ENCODE measurements at regions not wholly inside any gene's neighbourhood (a gene's known extent, or its start where the extent isn't known, plus 50 kb on each side); places are given as distances from the start of the nearest gene placed in this dataset.

DNA sequence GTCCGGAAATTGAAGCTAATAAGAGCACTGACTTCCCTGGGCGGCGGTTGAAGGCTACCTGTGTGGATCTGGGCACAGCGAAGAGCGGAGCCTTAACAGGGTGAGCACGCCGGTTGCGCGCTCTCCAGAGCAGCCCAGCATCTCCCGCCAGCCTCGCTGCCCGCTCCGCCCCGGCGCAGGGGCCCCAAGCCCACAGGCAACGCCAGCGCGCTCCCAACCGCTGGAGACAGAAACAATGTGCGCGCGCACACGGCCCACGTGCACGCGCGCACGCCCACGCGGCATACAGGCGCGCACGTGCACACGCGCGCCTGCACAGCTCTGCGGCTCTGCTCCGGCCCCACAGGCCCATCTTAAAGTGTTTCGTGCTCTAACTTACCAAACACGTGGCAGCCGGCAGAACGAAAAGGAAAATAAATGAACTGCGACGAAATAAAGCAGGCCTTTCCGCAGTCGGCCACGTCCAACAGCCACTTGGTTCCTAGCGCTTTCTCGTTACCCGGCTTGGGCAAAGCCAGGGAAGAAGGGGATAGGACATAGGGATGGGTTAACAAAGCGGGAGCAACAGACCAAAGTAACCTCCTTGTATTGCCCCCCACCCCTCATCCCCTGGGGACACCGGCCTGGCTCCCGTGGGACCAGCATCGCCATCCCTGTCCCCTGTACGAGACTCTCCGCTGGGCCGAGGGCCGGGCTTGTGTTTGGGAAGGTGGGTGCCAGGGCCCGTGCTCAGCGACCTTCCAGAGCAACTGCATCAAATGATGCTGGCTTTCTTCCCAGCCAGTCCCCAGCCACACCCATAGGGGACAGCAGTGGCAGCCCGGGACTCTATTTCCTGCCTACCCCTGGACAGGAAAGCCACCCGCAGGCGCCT, 203.7 kb downstream of the ABHD5 start:
- Histone ChIP-seq H2BK120ac (ENCODE audit: low read depth, low read length, poor library complexity, severe bottlenecking) (no peak overlapping the region), H3K27ac (ENCODE audit: insufficient read length, low read depth, low read length) (no peak overlapping the region), H3K9me3 (ENCODE audit: control insufficient read depth, low read depth, low read length) (no peaks in the 10 kb centered on the region), H3K79me2 (ENCODE audit: insufficient read depth, low read length) (no peaks in the 10 kb centered on the region), H3T11ph (ENCODE audit: low read length) (no peak overlapping the region), H3K4ac (ENCODE audit: low read depth, low read length) (no peak overlapping the region), H3K4me2 (ENCODE audit: insufficient read depth, insufficient read length, low read length) (peak overlapping the region; percentile 47), H3K4me1 (ENCODE audit: insufficient read depth, low read length) (peaks cover 6% of the 10 kb centered on the region; the same call in 1 of the 2 replicates), H4K20me1 (ENCODE audit: control insufficient read depth, insufficient read depth, insufficient read length) (no peaks in the 10 kb centered on the region), H4K91ac (ENCODE audit: insufficient read length, low read depth, low read length) (no peak overlapping the region), H2BK15ac (ENCODE audit: low read depth, low read length) (no peak overlapping the region), H3K56ac (ENCODE audit: insufficient read length, low read depth, low read length) (no peak overlapping the region), H2BK12ac (ENCODE audit: insufficient read length, low read depth, low read length) (no peak overlapping the region), H3K23me2 (ENCODE audit: insufficient read length, low read depth, low read length, poor library complexity, severe bottlenecking) (peaks cover 5% of the 10 kb centered on the region), H3K14ac (ENCODE audit: insufficient read depth, low read length) (peak overlapping the region; percentile 28), H2BK5ac (ENCODE audit: insufficient read length, low read length) (no peak overlapping the region), H3K23ac (ENCODE audit: insufficient read length, low read depth, low read length) (no peak overlapping the region), H2AFZ (ENCODE audit: low read length) (no peak overlapping the region), H4K8ac (replicated peaks; ENCODE audit: insufficient read length, low read depth, low read length) (no peak overlapping the region), H4K5ac (ENCODE audit: insufficient read length, low read depth, low read length) (no peak overlapping the region), H2AK5ac (ENCODE audit: insufficient read length, low read length) (no peak overlapping the region), H3K79me1 (ENCODE audit: insufficient read depth, low read depth, low read length, poor library complexity, severe bottlenecking) (no peaks in the 10 kb centered on the region), H3K27me3 (ENCODE audit: insufficient read depth, low read length) (no peaks in the 10 kb centered on the region), H2BK20ac (ENCODE audit: low read depth, low read length, poor library complexity, severe bottlenecking) (no peak overlapping the region), H3K9ac (ENCODE audit: extremely low read depth, insufficient read length, low read length) (no peak overlapping the region), H3K18ac (ENCODE audit: insufficient read length, low read depth, low read length) (peak overlapping the region; percentile 31)
- peak; percentile 78 for DNase-seq
- no peaks in the 10 kb centered on the region; a peak in 1 of 7 replicates for H3K36me3 Mint-ChIP-seq (ENCODE audit: insufficient read depth in 1 of 3, low read depth in 3 of 3)
- H3K4me1 Mint-ChIP-seq: peaks cover 8 to 17% of the 10 kb centered on the region in 2 experiments
- WGBS (ENCODE audit: extremely low coverage, insufficient read length, low lambda C conversion rate): no CpG with 5 or more reads among the region's 63 CpGs
- TF ChIP-seq, protein P1, sequence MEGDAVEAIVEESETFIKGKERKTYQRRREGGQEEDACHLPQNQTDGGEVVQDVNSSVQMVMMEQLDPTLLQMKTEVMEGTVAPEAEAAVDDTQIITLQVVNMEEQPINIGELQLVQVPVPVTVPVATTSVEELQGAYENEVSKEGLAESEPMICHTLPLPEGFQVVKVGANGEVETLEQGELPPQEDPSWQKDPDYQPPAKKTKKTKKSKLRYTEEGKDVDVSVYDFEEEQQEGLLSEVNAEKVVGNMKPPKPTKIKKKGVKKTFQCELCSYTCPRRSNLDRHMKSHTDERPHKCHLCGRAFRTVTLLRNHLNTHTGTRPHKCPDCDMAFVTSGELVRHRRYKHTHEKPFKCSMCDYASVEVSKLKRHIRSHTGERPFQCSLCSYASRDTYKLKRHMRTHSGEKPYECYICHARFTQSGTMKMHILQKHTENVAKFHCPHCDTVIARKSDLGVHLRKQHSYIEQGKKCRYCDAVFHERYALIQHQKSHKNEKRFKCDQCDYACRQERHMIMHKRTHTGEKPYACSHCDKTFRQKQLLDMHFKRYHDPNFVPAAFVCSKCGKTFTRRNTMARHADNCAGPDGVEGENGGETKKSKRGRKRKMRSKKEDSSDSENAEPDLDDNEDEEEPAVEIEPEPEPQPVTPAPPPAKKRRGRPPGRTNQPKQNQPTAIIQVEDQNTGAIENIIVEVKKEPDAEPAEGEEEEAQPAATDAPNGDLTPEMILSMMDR (conservative IDR thresholded peaks at IDR 0.05): peak; percentile 59
- H3K27ac Mint-ChIP-seq: peak overlapping the region in 1 of 3 experiments; percentile 79; a peak in 1 of 7 replicates
- no peaks in the 10 kb centered on the region for H3K9me3 Mint-ChIP-seq
- peaks cover 49% of the 10 kb centered on the region for H3K27me3 Mint-ChIP-seq (ENCODE audit: low read depth)
- H3K4me3 Mint-ChIP-seq: peak overlapping the region; percentile 53 to 72

All from H9 (cell line).